HuH-7 (cell line): ENCODE measurements at regions not wholly inside any gene's neighbourhood (a gene's known extent, or its start where the extent isn't known, plus 50 kb on each side); places are given as distances from the start of the nearest gene placed in this dataset.

Source experiments
- DNase-seq: peaks from one replicate; pipeline ENCODE4 v3.0.0; 2011; ENCODE audit warnings: low spot score

DNA sequence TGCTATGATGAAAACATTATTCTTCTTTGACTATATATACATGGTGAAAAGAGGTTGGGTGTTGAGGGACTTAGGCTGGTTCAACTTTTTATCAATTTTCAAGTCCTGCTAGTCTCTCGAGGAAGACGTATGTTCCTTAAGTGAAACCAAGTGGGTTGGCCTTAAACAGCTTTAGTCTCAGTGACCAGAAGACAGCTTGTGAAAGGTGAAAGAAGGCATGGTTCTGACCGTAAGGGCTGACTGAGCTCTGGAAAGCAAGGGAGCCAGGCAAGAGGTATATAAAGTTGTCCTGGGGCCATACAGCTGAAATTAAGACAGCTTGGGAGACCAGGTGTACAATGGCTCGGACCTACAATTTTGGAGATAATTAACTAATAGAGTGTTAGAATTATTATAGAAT lies 128.9 kb upstream of the TP63 start:
- DNase-seq, result no peak

DNA sequence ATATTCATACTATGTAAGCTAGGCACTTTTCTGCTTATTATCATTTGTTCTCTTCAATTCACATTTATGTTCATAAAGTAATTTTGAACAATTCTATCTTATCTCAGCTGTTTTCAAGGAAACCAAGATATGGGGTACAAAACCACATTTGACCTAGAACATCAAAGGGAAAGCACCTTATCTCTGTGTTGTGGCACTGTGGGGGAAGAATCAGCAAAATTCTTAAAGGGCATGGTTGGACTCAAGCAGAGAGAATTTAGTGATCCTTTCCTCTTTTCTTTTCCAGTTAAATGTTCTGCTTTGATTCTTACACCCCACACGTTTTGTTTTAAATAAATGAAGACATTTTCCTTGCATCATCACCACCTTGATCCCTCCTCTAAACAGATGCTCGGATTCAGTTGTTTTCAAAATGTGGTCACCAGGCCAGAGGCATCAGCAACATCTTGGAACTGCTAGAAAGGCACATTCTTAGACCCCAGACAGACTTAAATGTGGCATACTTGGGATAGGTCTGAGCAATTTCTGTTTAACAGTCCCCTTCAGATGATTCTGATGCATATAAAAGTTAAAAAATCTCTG lies 128.4 kb upstream of the TP63 start:
- no peak for DNase-seq

DNA sequence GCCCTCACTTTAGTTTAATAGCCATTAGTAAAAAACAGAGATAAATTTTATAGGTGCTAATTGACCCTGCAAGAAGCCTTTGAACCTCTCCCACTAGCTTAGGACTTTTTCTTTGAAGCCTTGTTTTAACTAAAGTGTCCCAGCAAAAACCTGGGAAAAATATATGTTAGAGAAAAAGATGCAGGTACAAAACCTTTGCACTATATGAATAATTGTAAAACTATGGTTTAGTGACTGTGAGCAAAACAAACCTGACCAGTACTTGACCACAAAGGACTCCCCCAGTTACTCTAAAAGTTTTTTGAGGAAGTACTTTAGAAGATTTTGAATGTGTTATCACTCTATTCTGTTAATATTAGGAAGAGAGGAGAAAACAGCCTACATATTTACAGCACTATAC lies 123.3 kb upstream of the TP63 start:
- DNase-seq, result no peak

DNA sequence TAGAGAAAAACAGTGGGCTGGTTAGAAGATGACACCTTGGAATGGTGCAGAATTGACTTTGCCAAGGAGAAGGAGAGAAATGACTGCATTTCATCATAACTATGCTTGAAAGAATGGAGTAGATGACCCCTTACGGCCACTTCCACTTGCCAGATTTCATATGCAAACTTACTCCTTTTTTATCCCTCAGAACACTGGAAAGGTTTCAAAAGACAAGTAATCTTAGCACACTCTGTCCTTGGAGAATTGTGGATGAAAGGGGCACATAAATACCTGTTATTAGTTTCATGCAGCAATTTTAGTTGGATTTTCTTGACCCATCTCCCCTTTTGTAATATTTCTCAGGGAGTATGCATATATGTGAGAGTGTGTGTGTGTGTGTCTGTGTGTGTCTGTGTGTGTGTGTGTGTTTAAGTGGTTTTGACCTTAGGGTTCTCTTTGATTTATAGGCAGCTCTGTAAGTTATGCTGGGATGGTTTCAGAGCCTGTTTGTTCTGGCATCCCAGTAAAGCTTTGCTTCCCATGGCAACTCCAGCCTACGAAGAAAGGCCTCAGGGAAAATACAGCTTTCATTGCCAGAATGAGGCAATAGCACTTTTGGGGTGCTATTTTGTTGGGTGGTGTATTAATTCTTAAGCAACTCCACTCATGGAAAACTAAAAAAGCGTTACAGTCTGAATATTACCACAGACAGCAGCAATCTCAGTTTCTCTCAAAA lies 122.2 kb upstream of the TP63 start:
- DNase-seq, result no peak

DNA sequence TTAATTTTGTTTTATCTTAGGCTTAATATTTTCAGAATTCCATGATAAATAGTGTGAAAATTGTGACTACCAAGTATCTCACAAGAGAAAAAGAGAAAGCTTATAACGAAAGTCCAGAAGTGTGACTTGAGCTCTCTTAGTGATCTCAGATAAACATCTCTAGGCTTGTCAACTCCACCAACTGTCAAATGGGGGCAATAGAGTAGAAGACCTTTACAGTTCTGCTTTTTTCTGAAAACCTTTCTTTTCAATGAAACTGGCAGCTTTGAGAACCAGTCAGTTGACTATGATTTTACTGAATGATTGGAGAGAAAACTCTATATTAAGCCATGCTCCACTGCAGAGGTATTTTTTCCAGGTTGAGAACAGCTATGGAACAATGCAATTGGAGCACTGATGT lies 119.2 kb upstream of the TP63 start:
- DNase-seq, result no peak

DNA sequence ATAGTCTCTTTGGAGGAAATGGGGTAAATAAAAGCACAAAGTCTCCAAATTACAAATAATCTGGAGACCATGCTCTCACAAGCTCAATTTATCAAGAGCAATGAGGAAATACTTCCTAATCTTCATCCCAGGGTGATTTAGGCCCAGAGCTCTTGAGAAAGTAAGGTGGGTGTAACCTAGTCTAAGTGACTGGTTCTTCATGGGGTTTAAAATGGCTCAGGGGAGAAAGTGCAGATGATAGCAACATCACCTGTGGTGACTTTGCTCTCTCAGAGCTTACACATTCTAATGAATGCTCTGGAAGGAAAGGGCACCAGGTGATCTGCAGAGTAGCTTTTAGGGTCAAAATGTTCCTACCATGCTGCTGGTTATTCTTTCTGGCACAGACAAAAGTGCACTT lies 118.4 kb upstream of the TP63 start:
- DNase-seq, result no peak

DNA sequence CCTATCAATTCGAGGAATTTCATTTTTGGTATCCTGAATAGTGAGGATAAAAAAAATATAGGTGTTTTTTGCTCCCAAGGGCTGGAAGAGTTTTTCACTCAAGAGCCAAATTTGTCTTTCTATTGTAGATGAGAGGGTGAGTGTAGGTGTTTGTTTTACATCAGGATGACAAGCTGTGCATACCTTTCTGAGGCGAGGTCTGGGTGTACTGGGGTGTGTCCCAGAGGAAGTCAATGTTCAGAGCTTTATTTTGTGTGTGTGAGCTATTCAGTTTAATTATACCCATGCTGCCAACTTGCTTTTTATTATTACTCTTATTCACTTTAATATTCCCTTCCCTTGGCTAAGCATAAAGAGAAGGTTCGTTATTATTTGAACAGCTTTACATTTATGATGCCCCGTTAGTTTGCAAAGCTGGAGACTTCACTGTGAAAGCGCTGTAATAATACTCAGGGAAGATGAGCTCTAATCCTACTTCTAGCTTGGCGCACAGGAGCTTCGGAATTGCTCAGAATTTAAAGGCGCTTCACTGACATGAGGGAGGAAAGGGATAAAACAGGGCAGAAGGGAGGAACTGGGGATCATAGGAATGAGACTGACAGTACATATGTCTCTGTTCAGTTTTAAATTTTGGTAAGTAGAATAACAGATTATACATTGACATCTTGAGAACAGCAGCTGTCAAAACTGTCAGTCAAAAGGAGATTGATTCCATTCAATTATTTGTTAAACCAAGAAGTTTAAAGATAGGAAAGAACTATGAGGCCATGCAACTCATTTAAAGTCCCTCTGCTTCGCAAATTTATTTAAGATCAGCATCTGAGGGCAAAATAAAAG lies 117.7 kb upstream of the TP63 start:
- peak; percentile 8 for DNase-seq

DNA sequence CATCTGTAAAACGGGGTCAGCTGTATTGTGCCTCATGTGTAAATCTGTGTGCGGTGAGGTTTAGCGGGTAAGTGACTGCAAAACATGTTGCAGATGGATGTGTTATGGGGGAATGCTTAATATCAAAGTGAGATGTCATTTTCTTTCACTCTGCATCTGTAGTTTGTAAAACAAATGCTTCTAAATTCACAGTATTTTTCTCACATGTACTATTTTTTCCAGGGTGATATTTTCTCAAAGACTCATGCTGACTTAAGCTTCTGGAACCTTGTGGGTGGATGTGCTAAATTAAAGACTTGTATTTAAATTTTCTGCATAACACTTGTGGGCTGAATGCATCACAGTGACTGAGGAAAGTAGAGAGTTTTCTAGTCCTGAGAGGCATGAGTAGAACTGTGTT lies 115.2 kb upstream of the TP63 start:
- no peak for DNase-seq

DNA sequence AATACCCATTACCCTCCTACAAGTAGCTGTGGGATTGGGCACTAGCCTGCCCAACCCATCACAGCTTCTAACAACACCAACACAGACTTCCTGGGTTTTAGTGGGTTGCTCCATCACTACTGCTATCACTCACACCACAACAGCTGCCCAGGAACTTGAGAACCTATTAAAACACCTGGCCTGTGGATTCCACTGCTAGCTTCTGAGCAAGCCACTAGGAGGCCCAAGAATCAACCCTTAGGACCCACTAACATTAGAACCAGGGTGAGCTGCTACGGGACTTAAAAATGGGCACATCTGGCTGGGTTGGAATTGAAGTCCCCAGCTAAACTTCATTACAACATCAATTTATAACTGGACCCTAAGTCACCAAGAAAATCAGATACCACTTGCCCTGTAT lies 113.2 kb upstream of the TP63 start:
- no peak for DNase-seq

DNA sequence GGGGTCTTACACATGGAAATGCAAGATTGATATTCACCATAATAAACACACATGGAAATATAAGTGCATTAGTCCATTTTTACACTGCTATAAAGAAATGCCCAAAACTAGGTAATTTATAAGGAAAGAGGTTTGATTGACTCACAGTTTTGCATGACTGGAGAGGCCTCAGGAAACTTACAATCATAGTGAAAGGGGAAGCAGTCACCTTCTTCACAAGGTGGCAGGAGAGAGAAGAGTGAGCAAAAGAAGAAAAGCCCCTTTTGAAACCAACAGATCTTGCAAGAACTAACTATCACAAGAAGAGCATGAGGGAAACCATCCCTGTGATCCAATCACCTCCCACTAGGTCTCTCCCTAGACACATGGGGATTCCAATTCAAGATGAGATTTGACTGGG lies 111.7 kb upstream of the TP63 start:
- no peak for DNase-seq

DNA sequence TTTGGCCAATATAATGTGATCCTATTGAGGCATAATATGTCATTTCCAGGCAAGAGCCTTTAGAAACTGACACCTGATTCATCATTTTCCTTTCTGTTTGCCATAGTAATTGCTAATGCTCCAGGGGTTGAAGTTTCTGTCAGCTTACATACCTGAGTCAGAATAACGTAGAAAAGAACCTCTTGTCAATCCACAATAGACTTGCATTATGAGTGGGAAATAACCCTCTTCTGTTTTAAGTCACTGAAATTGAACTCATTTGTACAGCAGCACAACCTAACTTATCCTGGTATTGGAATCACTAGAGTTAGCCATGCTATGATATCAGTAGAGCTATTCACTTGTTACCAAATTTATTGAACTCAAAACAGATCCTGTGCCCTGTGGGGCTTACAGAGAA lies 101.7 kb upstream of the TP63 start:
- DNase-seq, result no peak

DNA sequence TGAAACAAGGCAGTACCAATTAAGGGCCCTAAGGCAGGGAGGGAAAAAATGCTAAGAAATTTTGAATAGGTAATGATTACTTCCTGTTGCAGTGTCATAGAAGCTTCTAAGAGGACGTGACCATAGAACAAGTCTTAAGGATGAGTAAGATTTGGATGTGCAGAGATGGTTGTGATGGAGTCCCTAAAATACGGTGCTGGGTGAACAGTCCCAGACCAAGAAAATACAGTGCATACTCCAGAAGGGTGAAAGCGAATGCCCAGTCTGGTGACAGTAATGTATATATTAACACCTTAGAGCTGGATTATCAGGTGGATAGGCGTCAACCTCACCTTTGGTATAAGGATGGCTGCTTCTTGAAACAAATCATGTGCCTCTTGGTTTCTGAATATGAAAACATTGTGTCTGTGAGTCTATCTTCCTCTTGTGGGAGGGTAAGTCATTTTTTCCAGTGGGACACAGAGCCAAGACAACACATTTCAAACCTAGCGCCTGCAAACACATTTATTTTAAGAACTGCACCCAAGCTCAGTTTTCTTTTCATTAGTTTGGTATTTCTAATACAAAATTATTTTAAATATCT lies 101.2 kb upstream of the TP63 start:
- no peak for DNase-seq

DNA sequence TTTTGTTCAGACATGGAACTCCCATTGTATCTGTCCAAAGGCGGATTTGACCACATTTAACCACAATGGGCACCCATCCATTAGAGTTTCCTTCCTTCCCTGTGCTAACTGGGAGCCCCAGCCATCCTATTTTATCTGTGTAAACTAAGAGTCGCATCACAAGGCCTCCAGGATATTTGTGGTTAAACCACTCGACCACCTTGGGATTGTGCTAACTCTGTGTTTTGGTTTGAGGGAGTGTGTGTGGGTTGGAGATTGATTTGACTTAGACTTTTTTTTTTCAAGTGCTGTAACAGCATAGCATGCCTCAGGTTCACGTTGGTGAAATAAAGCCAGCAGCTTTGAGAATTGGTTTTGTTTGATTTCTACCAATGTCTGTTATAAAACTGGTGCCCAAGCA lies 100.4 kb upstream of the TP63 start:
- no peak for DNase-seq

DNA sequence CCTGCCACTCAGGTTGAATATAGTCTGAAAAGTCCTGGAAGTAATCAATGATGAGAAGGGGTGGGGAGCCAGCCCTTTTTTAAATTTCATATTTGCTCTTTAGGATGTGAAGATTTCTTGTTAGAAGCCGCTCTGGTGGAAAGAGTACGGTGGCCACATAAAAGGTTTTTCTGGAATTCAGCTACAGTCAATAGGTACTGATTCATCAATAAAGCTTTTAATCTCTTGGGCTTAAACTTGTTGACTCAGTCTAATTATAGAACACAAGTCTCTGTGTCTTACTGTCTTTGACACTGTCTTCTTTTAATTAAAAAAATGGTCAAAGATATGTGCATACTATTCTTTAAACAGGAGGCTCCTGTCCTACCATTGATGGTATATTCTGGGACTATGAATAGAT lies 99.9 kb upstream of the TP63 start:
- DNase-seq, result no peak

DNA sequence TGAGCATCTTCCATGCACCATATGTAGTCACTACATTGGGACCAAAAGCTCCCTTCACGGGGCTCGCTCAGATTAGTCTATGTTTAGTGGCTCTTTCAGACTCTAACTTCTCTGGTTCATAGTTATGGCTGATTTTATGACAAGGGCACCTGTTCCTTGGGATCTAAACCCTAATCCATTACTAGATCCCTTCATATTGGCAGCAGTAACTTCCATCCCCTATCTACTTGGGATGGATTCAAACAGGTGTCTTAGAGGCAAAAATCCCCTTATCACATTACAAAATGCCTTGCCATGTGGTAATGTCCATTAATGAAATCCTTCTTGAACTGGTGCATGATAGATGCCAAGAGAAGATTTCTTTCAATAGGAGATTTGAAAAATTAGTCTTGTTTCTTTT lies 96.7 kb upstream of the TP63 start:
- DNase-seq, result no peak

DNA sequence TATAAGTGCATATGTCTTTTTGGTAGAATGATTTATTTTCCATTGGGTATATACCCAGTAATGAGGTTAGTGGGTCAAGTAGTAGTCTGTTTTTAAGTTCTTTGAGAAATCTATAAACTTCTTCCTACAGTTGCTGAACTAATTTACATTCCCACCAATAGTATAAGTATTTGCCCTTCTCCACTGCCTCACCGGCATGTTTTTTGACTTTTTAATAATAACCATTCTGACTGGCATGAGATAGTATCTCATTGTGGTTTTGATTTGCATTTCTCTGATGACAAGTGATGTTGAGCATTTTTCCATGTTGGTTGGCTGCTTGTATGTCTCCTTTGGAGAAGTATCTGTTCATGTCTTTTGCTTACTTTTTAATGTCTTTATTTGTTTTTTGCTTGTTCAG lies 94.1 kb upstream of the TP63 start:
- DNase-seq, result no peak

DNA sequence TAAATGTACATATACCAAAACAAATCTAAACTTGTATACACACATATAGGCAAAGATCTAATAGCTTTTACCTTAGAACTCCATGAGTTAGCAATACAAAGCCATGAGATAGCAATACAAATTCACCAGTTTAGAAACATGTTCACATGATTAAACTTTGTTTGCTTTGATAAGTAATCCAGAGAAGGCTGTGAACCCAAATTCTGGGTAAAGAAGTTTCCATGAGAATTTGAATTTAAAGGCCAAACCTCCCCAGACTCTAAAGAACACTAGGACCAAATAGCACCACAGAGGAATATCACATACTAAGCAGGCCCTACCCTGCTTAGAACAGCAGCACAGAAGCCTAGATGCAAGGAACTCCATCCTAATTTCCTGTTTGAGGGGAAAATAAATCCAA lies 83.7 kb upstream of the TP63 start:
- DNase-seq, result no peak

DNA sequence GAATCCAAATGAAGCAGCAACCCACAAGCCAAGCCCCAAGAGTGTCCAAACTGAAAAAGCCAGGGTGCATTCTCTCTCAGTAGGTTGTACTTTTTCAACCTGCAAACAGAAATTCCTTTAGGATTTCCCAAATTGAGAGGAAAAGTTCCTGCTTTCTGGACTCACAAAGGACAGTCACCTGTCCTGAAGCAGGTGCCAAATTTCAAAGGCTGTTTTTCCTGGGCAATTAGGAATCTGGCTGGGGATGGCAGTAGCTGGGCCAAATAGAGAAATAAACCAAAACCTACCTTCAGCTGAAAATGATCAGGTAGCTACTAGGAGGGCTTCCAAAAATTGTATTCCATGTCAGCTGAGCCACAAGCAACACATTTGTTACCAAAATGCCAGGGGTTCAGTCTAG lies 83.1 kb upstream of the TP63 start:
- no peak for DNase-seq

DNA sequence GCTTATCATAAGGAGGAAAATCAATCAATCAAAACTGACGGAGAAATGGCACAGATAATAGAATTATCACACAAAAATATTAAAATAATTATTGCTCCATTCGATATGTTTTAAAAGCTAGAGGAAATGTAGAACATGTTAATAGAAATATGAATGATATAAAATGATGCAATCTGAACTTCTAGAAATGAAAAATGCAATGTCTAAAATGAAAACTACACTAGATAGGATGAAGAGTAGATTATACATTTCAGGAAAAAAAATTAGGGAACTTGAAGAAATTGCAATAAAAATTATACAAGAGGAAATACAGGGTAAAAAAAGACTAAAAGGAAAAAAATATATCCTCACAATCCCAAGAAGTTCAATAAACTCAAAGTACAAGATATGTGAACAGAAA lies 80.2 kb upstream of the TP63 start:
- no peak for DNase-seq

DNA sequence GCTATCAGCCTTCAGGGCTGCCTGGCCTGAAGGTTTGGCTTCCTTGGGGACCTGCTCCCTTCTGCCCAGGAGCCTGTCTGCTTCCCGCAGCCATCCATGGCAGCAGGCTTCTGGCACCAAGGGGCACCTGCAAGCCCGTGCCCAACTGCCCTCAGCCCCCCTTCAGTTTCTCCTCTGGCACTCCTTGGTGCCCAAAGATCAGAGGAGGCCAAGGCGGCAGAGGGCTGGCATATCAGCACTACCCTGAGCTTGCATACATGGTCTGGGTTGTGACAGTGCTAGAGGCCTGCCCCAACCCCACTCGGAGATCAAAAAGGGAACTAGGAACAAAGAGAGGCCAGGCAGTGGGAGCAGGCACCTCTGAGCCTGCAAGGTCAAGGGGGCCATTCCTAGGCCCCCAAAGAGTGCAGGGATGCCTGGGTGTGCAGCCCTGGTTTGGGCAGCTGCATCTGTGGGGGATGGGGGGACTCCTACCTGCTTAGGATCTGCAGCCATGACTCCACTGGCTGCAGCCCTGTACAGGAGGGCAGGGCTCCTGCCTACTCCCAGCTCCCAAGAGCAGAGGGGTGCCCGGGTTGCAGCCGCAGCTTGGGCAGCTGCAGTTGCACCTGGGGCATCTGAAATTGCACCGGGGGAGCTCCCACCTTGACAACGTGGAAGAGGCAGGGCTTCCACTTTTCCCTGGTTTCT lies 76.2 kb upstream of the TP63 start:
- DNase-seq, result no peak

DNA sequence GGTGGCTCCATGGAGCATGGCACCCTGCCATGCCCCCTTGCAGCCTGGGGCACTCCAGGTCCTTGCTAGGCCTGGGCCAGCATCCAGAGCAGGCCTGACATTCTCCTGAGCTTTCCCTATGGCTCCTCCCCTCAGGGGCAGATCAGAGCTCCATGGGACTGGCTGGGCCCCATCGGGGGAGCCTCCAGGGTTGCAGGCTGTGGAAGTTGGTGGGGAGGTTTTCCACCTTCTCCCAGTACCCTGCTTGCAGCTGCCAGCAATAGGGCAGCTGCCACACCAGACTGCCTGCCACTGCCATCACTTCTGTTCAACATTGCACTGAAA lies 75.7 kb upstream of the TP63 start:
- DNase-seq, result no peak

DNA sequence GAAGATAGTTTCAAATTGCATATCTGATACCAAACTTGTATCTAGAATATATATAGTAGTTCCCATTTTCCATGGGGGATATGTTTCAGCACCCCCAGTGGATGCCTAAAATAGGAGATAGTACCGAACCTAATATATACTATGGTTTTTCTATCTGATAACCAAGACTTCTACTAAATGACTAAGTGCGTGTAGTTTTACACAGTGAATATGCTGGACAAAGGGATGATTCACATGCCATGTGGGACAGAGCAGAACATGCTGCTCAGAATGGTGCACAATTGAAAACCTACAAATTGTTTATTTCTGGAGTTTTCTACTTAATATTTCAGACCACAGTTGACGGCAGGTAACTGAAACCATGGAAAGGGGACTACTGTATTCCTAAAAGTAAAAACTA lies 73.4 kb upstream of the TP63 start:
- no peak for DNase-seq

DNA sequence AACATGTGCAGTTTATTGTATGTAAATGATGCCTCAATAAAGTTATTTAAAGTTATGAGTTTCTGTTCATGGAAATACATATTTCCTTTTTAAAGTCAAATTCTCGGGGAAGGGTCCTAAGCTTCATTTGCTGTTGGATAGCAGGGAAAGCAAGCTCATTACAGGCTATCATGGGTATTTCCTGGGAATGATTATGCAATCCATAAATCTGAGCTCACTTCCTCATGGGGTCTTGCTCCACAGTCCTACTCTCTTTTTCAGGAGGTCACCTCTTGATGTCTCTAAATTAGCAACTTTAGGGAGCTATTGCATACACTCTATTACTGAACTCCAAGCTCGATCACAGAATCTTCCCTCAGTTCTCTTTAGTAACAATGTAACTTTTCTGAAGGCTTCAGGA lies 69.9 kb upstream of the TP63 start:
- DNase-seq, result no peak
